Pancreas (tissue), 10 donors: ENCODE measurements at regions not wholly inside any gene's neighbourhood (a gene's known extent, or its start where the extent isn't known, plus 50 kb on each side); places are given as distances from the start of the nearest gene placed in this dataset.

ENCODE experiments used
- ATAC-seq, 4 donors: fragments of 200-7000 bp; cut with Tn5 transposase; one replicate each; pipeline versions ENCODE4 v1.8.0 to v1.9.1; 2020; ENCODE audit warnings: mild to moderate bottlenecking in 4 of 4, moderate library complexity in 4 of 4
- DNase-seq, 6 donors: peaks; one replicate each; pipeline ENCODE4 v3.0.0-alpha.2; 2020
- FAIRE-seq: peaks from 2 replicates; lab custom pipeline; 2012; peaks lifted over from hg19 to GRCh38; lab: Jason Lieb, UNC
- H3K27ac ChIP-seq, 4 donors: fragments of 200-600 bp; sonication (generic); 1 replicate in 3 of 4; 2 replicates in 1 of 4; pipeline versions ENCODE4 v1.5.0 to v1.8.0; 2020
- H3K27me3 ChIP-seq, 4 donors: fragments of 200-600 bp; one replicate each; pipeline ENCODE4 v1.8.0; 2021
- H3K36me3 ChIP-seq, 3 donors: fragments of 200-600 bp; sonication (generic) in 1 of 3; one replicate each; pipeline versions ENCODE4 v1.5.0 to v1.8.0; 2020 to 2021
- H3K4me1 ChIP-seq, 3 donors: fragments of 200-600 bp; one replicate each; pipeline ENCODE4 v1.8.0; 2021
- H3K4me3 ChIP-seq, 4 donors: fragments of 200-600 bp; sonication (generic) in 2 of 4; one replicate each; pipeline versions ENCODE4 v1.5.0 to v1.8.0; 2020 to 2021
- H3K9me3 ChIP-seq, 4 donors: fragments of 200-600 bp; one replicate each; pipeline ENCODE4 v1.8.0; 2021
- whole genome bisulfite sequencing, 2 donors: extraction: QIAGEN DNeasy Blood & Tissue Kit; methylation state at CpG; one replicate each; pipeline ENCODE4 v1.1.7; 2013; 5-methylcytosine and 5-hydroxymethylcytosine counted together
- intact Hi-C, 3 donors: fragments of 100-400 bp; cut with DNase I; formaldehyde crosslinking; loops; one replicate each; pipeline versions ENCODE4 v1.11.1 to v1.14.2; 2022
- TF ChIP-seq, protein P1 (sequence below), 4 donors: fragments of 200-600 bp; sonication (generic) in 3 of 4; IDR thresholded peaks; one replicate each; pipeline versions ENCODE4 v1.5.0 to v1.8.0; 2021; ENCODE audit warnings: antibody characterized with exemption in 4 of 4
- donor health status: healthy with polysubstance abuse.
- donor health status: DM: no; HTN: no; CAD: no; lungs with moderate emphysema.
- donor health status: DM: no; HTN: no; CAD: no.
- donor health status: control.
- donor health status: control.
- donor health status: Bipolar disorder and iron deficiency.
- donor health status: DM: yes; HTN: yes; CAD: no.
- donor health status: DM: no; HTN: no; CAD: no.
- donor health status: DM: no; HTN: no; CAD: no.
- donor health status: DM: yes; HTN: yes; CAD: no.

DNA sequence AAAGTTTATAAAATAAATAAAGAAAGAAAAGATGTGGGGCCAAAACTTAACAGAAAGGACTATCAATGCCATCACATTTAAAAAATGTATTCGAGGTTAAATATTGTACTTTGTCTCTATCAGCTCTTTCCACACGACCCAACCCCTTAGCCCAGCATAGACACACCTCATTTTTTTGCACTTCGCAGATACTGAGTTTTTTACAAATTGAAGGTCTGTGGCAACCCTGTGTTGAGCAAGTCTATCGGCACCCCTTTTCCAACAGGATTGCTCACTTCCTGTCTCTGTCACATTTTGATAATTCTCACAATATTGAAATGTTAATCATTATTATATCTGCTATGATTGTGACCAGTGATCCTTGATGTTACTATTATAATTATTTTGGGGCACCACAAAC is 151.6 kb upstream of the TBX20 start:
- Histone ChIP-seq H3K27ac (no peak overlapping the region), H3K4me1 (no peaks in the 10 kb centered on the region), H3K4me3 (no peak overlapping the region), H3K9me3 (no peaks in the 10 kb centered on the region), H3K27me3 (no peaks in the 10 kb centered on the region), H3K36me3 (no peaks in the 10 kb centered on the region)
- WGBS, 2 donors: 63 to 70% methylated on average over 4 of the region's 4 CpGs
- no peak for FAIRE-seq
- no peak for DNase-seq
- intact Hi-C loops: no loop called here
- no peak for ATAC-seq
- TF ChIP-seq, protein P1, sequence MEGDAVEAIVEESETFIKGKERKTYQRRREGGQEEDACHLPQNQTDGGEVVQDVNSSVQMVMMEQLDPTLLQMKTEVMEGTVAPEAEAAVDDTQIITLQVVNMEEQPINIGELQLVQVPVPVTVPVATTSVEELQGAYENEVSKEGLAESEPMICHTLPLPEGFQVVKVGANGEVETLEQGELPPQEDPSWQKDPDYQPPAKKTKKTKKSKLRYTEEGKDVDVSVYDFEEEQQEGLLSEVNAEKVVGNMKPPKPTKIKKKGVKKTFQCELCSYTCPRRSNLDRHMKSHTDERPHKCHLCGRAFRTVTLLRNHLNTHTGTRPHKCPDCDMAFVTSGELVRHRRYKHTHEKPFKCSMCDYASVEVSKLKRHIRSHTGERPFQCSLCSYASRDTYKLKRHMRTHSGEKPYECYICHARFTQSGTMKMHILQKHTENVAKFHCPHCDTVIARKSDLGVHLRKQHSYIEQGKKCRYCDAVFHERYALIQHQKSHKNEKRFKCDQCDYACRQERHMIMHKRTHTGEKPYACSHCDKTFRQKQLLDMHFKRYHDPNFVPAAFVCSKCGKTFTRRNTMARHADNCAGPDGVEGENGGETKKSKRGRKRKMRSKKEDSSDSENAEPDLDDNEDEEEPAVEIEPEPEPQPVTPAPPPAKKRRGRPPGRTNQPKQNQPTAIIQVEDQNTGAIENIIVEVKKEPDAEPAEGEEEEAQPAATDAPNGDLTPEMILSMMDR (IDR thresholded peaks at IDR 0.05): no peak

DNA sequence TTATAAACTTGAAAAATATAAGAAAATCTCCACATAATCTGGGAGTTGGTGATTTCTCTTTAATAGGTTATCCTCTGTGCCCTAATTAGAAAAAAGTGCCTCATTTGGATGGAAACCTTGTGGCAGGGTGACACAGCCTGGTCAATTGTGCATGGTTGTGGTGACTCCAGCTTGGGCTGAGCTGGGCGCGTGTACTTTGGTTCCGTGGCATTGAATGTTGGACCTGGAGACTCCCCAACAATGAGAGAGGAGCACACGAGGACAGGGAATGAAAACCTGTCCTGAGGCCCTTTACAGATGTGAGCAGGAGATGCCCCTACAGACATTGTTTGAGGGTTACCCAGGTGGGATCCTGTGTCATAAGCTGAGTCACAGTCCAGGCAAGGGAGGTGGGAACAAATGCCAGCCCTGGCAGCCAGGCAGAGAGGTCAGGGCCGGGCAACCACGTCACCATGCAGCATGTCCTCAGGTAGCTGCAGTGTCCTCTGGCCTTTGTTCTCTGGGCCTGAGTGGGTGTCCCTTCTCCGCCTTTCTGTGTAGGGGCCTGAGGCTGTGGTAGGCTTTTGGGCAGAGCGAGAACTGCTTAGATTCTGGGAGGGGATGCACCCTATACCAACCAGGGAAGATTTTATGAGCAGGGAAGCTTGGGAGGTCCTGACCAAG is 147.4 kb upstream of the TBX20 start:
- H3K27me3 ChIP-seq: no peaks in the 10 kb centered on the region
- H3K9me3 ChIP-seq: no peaks in the 10 kb centered on the region
- no peaks in the 10 kb centered on the region for H3K36me3 ChIP-seq
- no peak for FAIRE-seq
- no peaks in the 10 kb centered on the region for H3K4me1 ChIP-seq
- H3K27ac ChIP-seq: no peak overlapping the region
- no peak for ATAC-seq
- 69 to 84% methylated on average over 8 of the region's 8 CpGs for WGBS, 2 donors
- no peak for DNase-seq
- intact Hi-C loops: no loop called here
- no peak overlapping the region for H3K4me3 ChIP-seq
- TF ChIP-seq, protein P1 (IDR thresholded peaks at IDR 0.05): no peak

DNA sequence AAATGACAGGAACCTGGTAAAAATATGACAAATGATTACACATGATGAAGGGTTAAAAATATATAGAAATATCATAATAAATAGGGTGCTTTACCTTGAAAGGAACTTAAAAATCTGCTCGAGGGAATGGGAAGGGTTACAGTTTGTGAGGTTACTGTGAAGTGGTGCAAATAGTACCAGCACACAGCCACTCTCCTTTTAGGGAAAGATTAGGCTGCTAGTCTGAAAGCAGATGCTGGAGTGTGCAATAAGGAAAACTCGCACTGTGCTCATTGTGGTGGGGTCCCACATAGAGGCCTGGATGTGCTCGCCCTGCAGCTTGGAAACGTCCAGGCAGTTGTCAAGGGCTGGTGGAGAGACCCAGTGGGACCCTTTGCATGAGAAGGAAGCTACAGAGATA is 145.9 kb upstream of the TBX20 start:
- Histone ChIP-seq H3K4me1 (no peaks in the 10 kb centered on the region), H3K27me3 (no peaks in the 10 kb centered on the region), H3K9me3 (no peaks in the 10 kb centered on the region), H3K4me3 (no peak overlapping the region), H3K36me3 (no peaks in the 10 kb centered on the region), H3K27ac (no peak overlapping the region)
- FAIRE-seq (no peak), DNase-seq (no peak), ATAC-seq (no peak)
- intact Hi-C loops: no loop called here
- WGBS, 2 donors: 43 to 71% methylated on average over 4 of the region's 4 CpGs
- TF ChIP-seq, protein P1 (IDR thresholded peaks at IDR 0.05): no peak

DNA sequence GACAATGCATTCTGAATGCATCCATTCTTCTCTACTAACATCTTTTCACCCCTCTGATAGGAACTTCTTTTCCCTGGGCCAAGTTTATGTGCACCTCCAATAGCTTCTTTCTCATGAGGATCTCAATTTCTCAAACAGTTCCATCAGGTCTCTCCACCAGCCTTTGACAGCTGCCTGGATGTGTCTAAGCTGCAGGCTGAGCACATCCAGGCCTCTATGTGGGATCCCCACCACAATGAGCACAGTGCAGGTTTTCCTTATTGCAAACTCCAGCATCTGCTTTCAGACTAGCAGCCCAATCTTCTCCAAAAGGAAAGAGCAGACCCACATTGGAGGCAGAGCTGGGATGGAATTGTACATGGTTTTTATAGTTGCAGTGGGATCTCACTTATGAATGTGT is 145.3 kb upstream of the TBX20 start:
- ATAC-seq (no peak), FAIRE-seq (no peak), DNase-seq (no peak)
- Histone ChIP-seq H3K36me3 (no peaks in the 10 kb centered on the region), H3K4me3 (no peak overlapping the region), H3K27ac (no peak overlapping the region), H3K9me3 (no peaks in the 10 kb centered on the region), H3K27me3 (no peaks in the 10 kb centered on the region), H3K4me1 (no peaks in the 10 kb centered on the region)
- intact Hi-C loops: no loop called here
- TF ChIP-seq, protein P1 (IDR thresholded peaks at IDR 0.05): no peak

DNA sequence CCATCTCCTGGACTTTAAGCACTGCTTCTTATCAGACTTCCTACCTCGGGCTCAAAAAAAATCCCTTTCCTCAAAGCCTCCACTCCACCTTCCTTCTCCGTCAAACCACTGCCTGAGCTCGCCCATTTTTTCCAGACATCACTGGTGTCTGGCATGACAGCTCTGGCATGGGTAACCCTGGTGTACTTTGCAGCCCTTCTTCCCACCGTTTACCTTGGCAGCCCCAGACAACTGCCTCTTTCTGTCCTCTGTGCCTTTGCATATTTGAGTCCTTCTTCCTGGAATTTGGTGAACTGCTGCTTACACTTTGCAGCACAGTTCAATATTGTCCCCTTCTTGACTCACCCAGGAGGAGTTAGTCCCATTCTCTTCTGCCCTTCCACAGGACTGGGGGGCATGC is 144.6 kb upstream of the TBX20 start:
- H3K4me3 ChIP-seq: no peak overlapping the region
- FAIRE-seq (no peak), DNase-seq (no peak), ATAC-seq (no peak)
- H3K27me3 ChIP-seq: no peaks in the 10 kb centered on the region
- H3K4me1 ChIP-seq: no peaks in the 10 kb centered on the region
- TF ChIP-seq, protein P1 (IDR thresholded peaks at IDR 0.05): no peak
- no peaks in the 10 kb centered on the region for H3K36me3 ChIP-seq
- intact Hi-C loops: no loop called here
- 44 to 49% methylated on average over 4 of the region's 4 CpGs for WGBS, 2 donors
- no peak overlapping the region for H3K27ac ChIP-seq
- H3K9me3 ChIP-seq: no peaks in the 10 kb centered on the region
